ENCODE measurements at regions not wholly inside any gene's neighbourhood (a gene's known extent, or its start where the extent isn't known, plus 50 kb on each side); places are given as distances from the start of the nearest gene placed in this dataset.

- DNase-seq (ENCODE audit: extremely low read depth in 1 of 2, low read depth in 1 of 2): no peak
Measured at GRCh38 chr5:167243463-167243862, 1048.0 kb upstream of the WWC1 start.

DNA sequence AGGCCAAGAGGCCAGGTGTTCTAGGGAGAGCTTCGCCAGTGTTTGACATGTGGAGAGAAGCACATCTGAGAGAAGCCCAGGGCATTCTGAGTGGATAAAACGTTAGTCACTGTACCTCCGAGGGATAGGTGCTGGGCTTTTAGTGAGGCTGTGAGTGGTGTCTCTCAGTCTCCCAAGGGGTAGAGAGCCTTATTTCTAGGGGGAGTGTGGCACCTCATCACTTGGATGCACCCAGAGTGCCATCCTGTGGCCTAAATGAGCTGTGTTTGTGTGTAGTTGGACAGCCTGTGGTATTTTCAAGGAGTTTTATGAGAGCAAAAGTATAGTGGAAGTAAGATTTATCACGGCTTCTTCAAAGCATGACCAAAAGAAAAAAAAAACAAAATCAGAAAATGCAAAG is 1046.9 kb upstream of the WWC1 start:
- no peak for DNase-seq (ENCODE audit: extremely low read depth in 1 of 2, low read depth in 1 of 2)

GRCh38 chr5:167245868-167246267 is 1045.6 kb upstream of the WWC1 start:
- DNase-seq (ENCODE audit: extremely low read depth in 1 of 2, low read depth in 1 of 2): no peak

- no peak for DNase-seq (ENCODE audit: extremely low read depth in 1 of 2, low read depth in 1 of 2)
Measured at GRCh38 chr5:167247816-167248215, 1043.6 kb upstream of the WWC1 start.

- no peak for DNase-seq (ENCODE audit: extremely low read depth in 1 of 2, low read depth in 1 of 2)
Measured at GRCh38 chr5:167248257-167248656, 1043.2 kb upstream of the WWC1 start.

- DNase-seq (ENCODE audit: extremely low read depth in 1 of 2, low read depth in 1 of 2): no peak
Measured at GRCh38 chr5:167250996-167251395, 1040.4 kb upstream of the WWC1 start.

DNA sequence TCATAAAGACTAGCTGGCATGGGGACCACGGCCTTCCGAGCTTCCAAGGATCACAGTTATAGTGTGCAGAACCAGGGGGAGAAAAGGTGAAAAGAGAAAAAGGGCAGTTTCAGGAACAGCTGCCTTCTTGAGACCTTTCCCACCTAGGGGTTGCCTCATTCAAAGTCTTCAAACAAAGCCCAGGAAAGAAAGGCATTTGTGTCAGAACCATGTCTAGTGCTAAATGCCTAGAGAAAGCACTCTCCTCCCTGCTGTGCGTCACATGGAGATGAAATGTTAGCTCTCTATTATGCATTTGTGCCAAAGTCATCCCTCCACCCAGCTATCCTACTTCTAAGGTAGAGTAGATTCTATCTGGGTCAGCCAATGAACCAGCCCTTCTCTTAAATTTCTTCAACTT is 1037.3 kb upstream of the WWC1 start:
- DNase-seq (ENCODE audit: extremely low read depth in 1 of 2, low read depth in 1 of 2): no peak

DNA sequence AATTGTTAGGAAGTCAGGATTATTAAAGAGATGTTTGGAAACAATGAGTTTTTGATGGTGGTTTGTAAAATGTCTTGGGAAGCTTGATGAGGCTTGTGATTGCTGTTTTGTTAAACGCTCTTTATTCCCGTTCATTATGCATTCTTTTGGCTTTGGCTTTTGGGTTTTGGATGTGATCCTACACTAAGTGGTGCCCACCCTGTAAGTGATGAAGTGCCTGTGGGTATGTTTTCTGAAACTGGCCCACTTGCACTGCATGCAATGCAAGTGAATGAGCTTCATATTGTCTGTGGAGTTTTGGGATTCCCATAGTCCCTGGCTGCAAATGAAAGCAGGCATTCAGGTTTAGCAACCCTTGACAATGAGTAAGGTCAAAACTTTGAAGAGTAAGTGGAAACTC is 1035.5 kb upstream of the WWC1 start:
- no peak for DNase-seq (ENCODE audit: extremely low read depth in 1 of 2, low read depth in 1 of 2)

GRCh38 chr5:167259806-167260205 is 1031.6 kb upstream of the WWC1 start:
- no peak for DNase-seq (ENCODE audit: extremely low read depth in 1 of 2, low read depth in 1 of 2)

- DNase-seq (ENCODE audit: extremely low read depth in 1 of 2, low read depth in 1 of 2): no peak
Measured at GRCh38 chr5:167261309-167262100, 1029.9 kb upstream of the WWC1 start.

- no peak for DNase-seq (ENCODE audit: extremely low read depth in 1 of 2, low read depth in 1 of 2)
Measured at GRCh38 chr5:167263185-167263584, 1028.3 kb upstream of the WWC1 start.

DNA sequence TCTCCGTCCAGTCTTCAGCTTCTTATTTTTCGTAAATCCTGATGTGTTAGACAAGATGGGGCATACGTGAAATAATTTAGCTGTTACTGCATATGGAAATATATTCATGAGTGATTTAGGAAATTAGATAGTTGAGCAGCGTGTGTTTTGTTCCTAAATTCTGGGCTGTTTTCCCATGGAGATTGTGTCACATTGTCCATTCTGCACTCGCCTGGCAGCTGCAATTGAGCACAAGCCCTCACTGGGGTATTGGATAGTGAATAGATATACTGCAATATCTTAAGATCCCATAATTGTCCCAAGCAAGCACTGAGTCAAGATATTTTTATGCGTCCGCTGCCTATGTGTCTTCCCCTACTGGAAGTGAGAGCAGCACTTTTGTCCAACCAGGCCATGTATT is 1027.1 kb upstream of the WWC1 start:
- no peak for DNase-seq (ENCODE audit: extremely low read depth in 1 of 2, low read depth in 1 of 2)

DNA sequence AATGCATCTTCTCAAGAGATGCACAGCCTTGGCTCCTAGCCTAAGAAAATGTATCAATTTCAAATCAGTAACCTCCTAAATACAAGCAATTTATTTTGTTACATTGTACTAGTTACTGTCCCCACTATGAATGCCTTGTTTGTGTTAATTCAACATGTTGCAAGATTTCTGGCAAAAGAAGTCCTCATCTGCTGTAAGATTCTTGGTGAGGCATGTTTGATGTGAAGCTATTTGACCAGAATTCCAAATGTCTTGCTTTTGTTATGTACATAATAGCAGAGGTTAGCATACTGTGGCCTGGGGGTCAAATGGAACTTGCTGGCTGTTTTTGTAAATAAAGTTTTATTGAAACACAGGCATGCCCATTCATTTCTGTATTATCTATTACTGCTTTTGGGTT is 1023.1 kb upstream of the WWC1 start:
- no peak for DNase-seq (ENCODE audit: extremely low read depth in 1 of 2, low read depth in 1 of 2)

GRCh38 chr5:167269146-167269545 is 1022.3 kb upstream of the WWC1 start:
- no peak for DNase-seq (ENCODE audit: extremely low read depth in 1 of 2, low read depth in 1 of 2)

DNA sequence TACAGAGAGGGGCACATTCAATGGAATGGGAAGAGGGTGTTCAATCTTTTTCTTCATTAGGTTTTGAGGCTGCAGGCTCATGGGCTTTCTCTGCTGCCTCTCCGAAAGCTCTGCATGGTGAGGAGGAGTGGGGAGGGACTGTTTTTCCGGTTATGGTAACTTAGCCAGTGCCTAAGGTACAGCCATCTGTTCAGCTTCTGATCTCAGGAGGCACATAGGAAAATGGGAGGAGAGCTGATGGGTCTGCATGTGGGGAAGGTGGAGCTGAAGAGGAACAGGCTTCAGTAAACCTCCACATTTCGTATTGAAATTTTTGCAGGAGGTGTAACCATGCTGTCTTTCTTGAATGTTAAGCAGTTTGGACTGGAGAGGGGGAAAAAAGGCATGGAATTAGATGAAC is 1020.4 kb upstream of the WWC1 start:
- DNase-seq (ENCODE audit: extremely low read depth in 1 of 2, low read depth in 1 of 2): no peak

GRCh38 chr5:167271511-167271910 is 1019.9 kb upstream of the WWC1 start:
- DNase-seq (ENCODE audit: extremely low read depth in 1 of 2, low read depth in 1 of 2): no peak

DNA sequence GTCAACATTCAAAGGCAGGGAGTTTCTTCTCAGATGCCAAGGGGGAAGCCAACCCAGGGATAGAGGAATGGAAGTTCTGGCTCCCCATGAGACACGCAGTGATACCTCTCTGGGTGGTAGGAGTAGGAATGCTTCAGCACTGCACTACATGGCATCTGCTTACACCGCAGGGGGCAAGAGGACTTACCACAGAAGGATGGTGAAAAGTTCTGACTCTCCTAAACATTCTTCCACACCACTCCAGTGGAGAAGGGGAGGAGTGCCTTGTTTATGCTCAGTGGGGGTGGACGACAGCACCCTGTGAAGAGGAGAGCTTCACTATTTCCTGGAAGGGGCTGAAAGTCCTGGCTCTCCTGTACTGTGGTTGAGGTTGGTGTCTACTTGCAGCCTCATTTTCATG is 1011.3 kb upstream of the WWC1 start:
- DNase-seq (ENCODE audit: extremely low read depth in 1 of 2, low read depth in 1 of 2): no peak

- no peak for DNase-seq (ENCODE audit: extremely low read depth in 1 of 2, low read depth in 1 of 2)
Measured at GRCh38 chr5:167281925-167282324, 1009.5 kb upstream of the WWC1 start.

DNA sequence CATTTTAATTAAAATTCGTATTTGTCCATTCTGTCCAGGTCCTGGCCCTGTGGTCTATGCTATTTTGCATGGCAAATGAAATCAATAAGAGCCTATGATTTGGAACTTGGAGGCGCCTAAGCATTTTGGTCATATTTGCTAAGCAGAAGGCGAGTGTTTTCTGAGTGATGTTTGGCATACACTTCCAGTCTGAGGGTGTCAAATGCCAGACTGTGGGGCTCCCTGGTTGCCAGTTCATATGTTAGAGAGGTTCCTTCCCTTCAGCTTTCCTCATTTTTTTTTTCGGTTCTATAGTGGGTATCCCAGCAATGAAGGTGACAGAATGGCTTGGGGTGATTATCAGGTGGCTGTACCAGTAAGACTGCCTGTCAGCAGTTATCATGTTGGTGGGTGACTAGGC is 1007.8 kb upstream of the WWC1 start:
- DNase-seq (ENCODE audit: extremely low read depth in 1 of 2, low read depth in 1 of 2): no peak

DNA sequence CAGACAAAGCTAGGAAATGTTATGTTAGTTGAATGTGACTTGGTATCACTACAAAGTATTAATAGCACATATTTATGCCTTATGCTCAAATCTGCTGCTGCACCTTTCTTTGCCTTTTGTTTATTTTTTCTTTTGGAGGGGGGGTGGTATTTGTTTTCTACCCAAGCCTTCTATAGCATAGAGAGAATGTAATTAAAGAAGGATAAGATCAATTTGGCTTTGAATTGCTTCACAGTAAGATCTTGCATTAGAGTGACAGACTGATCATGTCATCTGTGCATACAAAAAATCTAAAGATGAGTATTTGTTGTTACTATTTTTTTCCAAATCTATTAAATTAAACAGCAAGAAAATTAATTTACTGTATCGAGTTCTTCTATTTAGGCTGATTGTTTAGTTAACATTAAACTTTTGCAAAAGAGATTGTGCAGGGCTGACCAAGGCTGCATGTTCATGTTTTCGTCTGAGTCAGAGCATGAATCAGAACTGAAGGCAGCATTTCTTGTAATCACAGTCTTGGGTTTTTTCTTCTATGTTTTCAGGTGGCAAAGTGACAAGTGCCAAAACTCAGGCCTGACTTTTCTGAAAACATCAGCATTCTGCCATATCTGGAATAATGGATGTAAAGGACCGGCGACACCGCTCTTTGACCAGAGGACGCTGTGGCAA is 1007.1 kb upstream of the WWC1 start:
- no peak for DNase-seq (ENCODE audit: extremely low read depth in 1 of 2, low read depth in 1 of 2)

GRCh38 chr5:167285591-167285990 is 1005.9 kb upstream of the WWC1 start:
- no peak for DNase-seq (ENCODE audit: extremely low read depth in 1 of 2, low read depth in 1 of 2)

GRCh38 chr5:167286891-167287290 is 1004.6 kb upstream of the WWC1 start:
- DNase-seq (ENCODE audit: extremely low read depth in 1 of 2, low read depth in 1 of 2): no peak

DNA sequence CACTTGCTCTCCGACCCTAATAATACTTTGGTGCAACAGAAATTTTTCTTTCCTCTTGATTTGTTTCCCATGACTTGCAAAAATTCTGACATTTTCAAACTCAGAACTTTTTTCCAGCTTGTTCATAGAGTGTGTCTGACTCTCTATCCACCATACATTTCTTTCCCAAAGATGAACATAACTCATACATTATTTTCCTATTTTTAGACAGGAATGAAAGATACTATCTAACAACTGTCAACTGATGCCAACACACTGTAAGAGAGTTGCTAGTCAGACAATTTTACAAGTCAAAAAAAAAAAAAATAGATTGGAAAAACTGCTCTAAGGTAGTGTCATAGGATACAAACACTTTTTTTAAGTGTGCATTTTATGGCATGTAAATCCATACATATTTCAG is 1001.0 kb upstream of the WWC1 start:
- no peak for DNase-seq (ENCODE audit: extremely low read depth in 1 of 2, low read depth in 1 of 2)
